HG03097 (cell line): ENCODE measurements at regions not wholly inside any gene's neighbourhood (a gene's known extent, or its start where the extent isn't known, plus 50 kb on each side); places are given as distances from the start of the nearest gene placed in this dataset.

Source experiments
- ATAC-seq: cut with Tn5 transposase; IDR thresholded peaks from one replicate; pipeline ENCODE4 v1.9.1; 2021; ENCODE audit not compliant: unreplicated experiment, low FRiP score

DNA sequence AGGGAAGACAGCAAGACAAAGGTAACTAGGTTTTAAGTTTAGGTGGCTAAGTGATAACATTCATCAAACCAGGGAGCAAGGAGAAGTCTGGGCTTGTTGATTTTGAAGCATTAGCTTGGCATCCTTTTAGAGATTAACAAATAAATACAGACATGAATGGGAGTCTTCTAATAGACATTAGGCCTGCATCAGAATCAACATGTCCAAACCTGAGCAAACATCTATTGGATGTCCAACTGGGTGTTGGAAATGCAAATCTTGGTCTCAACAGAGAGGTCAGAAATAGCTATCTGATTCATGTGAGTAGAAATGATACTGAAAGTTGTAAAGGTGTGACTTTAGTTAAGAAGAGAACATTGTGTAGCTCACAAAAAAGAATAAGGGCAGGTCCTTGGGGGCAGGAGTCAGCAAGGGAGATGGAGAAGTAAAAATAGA is 85.5 kb upstream of the RND3 start:
- peak; percentile 83 for ATAC-seq

DNA sequence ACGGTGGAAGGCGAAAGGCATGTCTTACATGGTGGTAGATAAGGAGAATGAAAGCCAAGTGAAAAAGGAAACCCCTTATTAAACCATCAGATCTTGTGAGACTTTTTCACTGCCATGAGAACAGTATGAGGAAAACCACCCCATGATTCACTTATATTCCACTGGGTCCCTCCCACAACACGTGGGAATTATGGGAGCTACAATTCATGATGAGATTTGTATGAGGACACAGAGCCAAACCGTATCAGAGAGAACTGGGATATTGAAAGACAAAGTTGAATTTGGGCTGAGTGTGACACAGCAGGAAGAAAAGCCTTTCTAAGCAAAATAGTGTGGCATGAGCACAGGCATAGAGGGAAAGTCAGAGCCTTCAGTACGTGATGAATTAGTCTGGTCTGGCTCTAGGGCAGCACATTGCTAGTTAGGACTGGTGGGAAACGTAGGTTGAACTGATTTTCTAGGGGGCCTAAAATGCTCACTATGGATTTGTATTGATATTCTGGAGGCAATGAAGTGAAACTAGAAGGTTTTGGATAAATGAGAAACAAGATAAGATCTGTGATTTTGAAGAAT is 84.8 kb upstream of the RND3 start:
- no peak for ATAC-seq

DNA sequence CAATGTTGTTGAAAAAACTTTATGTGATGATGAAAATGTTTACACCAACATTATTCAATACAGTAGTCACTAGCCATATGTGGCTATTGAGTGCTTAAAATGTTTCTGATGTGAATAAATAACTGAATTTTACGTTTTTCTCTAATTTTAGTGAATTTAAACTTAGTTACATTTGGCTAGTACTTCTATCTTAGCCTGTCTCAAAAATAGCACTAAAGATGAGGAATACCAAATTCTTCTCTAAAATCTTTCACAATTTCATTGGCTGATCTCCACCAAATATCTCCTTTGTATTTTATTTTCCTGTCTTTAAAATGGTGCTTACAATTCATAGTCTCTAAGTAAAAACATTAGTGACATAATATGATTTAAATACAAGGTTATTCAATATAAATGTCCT is 83.7 kb upstream of the RND3 start:
- no peak for ATAC-seq

DNA sequence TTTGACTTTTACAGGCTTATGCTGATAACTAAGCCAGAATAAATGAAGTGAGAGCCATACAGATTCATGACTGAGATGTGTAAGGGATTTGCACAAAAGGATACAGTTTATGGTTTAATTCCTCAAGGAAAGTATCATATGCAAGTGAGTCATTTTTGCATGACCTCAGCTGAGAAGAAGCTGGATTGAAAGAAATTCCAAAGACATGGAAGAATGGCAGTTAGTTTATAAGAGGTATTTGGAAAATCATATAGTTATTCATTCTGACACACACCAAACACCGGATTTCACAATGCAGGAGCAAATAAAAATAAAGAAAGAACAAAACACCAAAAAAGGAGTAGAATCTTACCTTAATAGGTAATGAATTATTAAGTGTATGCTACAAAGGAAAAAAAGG is 83.2 kb upstream of the RND3 start:
- ATAC-seq, result no peak

DNA sequence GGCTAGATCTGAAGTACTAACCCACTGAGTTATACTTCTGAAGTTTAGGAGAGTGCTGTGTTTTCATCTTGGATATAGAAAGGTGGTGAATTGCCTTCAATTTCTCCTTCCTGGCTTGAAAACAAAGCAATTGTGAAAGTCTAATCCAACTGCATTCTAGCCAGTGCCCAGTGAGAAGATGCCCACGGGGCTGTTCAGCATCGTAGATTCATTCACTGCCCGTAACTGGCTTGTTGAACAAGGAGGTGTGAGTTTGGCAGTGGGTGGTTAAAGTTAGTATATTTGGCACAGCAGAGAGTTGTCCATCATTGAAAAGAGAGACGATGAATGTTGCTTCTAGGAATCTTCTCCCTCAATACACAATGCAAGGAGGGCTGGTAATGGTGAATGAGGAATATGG is 82.3 kb upstream of the RND3 start:
- ATAC-seq, result no peak

DNA sequence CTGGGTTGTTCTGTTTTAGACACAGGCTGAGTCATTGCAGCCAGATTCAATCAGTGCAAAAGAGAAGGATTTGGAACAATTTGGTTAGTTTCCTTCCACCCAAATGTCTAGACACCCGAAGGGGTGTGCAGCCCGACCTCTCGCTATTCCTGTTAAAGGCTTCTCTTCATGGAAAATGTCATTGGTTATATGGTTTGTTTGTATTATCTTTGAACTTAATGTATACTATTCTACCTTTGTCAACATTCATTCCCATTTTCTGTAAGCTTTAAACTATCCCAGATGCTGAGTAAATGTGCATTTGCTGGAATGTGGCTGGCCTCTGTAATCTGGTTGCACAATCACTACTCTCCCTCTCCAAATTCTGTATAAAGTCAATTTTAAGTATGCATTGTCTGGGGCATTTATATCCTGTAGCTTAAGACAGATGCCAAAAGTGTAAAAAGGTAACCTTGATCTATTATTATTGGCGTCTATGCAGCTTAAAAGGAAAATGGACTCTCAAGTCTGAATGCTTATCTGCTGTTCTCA is 80.4 kb upstream of the RND3 start:
- no peak for ATAC-seq

DNA sequence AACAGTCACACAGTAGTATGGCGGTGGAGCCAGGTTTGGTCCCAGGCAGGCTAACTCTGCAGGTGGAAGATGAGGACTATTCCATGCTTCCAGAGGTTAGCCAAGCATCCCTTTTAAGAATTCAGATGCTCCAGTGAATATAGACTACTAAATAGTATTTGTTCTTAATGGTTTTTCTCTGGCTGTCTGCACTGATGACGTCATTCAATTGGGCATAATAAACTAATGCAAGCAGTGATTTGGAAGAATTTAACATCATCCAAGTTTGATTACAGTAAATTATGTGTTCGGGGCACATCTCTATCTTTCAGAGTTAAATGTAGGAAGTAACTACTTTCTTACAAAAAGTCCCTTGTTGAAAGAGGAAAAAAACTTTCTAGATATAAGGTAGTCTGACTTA is 78.8 kb upstream of the RND3 start:
- ATAC-seq, result no peak

DNA sequence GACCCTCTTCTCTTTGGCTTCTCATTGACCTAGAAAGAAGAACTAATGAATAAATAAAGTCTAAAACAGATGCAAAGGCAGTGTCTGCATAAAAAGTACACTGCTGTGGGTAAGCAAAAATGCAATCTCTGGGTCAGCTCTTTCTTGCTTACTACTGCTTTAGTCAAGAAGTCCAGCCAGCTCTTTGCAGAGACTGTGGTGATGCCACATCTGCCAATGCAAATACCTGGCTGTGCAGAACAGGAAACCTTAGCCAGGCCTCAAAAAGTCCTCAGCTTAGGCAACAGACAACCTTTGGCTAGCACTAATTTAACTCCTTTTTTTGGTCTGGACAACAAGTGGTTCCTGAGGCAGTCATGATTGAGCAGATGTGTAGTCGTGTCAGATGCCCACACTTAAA is 73.6 kb upstream of the RND3 start:
- ATAC-seq, result no peak

DNA sequence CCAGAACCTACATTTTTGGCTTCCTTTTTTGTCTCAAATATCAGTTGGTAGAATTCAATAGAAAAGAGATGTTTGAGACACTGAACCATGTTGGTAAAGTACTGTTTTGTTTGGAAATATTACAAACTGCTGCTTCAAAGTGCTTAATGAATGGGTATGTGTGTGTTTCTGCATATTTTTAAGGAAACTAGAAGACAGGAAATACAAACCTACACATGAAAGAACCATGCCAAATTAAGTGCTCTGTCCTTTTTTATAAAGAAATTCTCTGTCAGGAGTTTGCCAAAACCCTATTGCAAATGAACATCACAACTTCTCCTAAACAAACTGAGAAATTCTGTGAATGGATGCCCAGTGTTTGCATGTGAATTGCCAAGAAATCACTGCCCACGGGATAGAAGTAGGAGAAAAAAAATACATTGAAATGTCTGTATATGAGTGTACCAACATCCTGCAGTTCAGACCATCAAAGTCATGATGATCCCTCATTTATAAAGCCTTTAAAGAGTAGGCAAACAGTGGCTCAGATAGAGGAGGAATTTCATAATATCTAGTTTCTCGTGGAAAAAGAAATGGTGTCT is 69.6 kb upstream of the RND3 start:
- no peak for ATAC-seq

DNA sequence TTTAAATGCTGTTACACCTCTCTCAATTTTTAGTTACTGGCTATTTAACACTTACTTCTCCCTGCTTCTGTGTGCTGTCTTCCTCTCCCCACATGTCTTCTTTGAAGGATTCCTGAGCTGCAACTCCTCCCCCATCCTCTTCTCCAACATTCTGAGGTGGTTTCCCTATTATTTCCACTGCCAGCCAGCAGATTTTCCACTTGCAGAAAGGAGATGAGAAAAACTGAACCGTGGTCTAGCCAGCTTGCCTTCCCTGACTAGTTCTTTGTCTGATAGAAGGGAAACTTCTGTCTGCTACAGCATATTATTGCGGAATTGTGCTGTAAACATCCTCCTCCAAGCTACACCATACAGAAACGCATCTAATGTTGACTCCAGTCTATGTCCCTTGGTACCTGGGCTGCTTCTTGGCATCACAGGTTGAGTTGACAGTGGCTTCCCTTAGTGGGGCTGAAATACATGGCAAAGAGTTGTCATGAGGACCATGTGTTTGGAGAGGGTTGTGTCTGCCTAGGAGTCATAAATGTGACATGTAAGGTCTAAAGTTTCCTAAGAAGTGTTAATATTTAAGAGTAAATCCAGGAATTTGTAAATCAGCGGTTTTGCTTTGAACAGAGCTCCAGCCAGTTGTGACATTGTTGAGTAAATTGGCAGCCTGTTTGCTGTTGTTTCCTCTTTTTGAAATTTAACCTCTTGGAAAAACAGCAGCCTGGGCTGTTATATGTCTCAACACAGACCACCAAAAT is 68.3 kb upstream of the RND3 start:
- ATAC-seq, result no peak

DNA sequence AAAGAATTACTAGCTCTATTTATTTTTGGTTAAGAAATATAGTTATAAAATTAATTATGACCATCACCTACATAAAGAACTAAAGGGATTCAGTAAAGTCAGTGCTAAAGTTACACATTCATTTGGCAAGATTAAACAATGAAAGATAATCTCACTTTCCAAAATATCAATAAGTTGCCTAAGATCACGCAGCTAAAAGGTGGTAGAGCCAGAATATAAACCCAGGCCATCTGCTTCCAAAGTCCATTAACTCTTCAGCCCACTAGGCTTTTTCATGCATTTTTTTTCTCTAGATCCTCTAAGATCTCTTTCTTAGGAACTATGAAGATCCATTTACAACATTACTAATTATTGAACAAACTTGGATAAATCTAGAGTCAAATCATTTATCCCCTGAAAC is 66.6 kb upstream of the RND3 start:
- ATAC-seq, result no peak

DNA sequence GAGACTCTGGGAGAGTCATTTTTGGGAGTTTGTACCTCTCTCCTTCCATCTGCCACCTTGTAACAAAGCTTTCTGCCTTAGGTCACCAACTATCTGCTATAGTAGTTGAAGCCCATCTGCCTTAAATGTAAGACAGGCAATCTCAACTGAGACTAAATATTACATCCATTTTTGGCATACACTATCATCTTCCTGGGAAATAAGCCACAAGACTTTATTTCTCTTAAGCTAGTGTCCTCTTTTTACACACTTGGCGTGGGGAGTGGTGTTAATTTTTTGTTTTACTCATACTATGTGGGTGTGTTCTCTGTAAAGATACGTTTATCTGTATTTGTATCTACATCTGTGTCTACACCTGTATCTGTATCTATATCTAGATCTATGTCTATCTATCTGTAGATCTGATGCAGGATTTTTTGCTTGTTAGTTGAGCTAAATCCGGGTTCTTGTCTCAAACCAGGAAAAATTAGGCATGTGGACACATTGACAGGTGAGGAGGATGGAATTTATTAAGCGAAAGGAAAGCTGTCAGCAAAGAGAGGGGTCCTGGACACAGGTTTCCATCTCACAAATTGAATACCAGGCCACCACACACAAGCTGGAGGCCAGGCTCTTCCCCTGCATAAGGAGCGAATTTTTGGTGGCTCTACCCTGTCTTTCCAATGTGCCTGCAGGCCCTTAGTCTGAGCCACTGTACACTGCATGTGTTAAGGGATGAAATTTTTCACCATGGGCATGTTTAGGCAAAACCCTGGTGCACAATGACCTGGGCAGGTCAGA is 64.8 kb upstream of the RND3 start:
- no peak for ATAC-seq

DNA sequence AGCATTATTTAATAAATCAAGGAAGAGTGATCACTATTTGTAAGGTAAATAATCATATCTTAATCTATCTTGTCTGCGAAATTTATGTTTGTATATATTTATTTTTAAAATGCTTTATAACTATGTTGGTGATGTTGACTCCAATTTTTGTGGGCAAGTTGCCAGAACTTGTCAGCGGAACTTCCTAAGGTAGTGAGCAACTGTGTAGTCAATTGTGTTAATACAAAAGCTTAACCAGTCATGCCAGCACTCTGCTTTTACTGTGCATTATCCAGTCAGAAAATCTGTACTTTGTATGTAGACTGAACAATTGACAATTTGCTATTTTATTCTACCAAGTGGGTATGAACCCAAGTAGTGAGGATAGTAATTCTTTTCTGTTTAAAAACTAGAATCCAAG is 61.9 kb upstream of the RND3 start:
- no peak for ATAC-seq

DNA sequence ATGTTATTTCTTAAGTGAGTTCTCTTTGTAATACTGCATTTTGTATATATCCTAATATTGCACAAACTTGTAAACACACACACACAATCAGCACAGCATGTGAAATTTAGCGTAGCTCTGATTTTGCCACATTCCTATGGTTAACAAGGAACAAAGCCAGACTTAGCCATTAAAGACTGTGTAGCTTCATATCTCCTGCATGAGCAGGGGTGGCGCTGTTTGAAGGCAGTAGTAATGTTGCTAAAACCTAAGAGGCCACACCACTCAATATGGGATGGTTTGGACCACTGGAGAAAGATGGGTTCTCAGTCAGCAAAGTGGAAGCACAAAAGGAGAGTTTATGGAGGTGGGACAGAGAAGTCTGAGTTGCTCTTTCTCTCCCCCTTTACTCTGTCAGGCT is 61.1 kb upstream of the RND3 start:
- no peak for ATAC-seq

DNA sequence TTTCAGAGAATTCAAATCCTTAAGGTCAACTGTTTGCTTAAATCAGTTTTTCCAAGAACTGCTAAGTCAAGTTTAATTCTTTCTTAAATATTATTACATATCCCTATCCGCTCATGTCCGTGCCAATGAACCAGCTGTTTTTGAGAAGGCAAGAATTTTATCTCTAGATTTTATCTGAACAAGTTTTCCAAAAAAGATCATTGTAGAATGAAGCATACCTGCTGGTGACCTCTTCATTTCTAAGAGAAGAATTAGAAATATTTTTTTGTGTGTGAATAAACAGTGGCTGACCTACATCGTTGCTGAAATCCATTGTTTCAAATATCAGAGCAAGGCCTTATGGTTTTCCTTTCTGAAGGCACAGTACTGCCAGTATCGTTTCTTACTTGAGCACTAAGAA is 58.4 kb upstream of the RND3 start:
- ATAC-seq, result no peak

DNA sequence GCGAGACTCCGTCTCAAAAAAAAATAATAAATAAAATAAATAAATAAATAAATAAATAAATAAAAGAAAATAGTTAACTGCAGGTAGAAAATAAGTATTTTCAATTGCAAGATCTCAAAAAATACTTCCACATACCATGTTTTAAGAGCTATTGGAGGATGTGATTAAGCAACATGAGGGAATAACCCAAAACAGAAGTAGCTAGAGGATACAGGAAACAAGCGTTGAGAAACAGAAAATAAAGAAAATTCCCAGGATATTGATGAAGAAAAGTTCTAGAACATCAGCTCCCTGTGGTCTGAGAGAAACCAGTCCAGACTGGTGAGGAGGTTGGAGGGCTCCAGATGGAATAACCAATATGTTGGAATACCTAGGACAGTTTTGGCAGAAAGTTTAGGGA is 57.3 kb upstream of the RND3 start:
- ATAC-seq, result no peak

DNA sequence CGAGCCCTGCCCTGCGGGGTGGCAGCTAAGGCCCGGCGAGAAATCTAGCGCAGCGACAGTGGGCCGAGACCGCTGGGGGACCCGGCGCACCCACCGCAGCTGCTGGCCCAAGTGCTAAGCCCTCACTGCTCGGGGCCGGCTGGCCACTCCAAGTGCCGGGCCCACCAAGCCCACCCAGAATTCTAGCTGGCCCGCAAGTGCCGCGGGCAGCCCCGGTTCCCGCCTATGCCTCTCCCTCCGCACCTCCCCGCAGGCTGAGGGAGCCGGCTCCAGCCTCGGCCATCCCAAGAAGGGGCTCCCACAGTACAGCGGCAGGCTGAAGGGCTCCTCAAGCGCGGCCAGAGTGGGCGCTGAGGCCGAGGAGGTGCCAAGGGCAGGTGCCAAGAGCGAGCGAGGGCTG is 55.2 kb upstream of the RND3 start:
- no peak for ATAC-seq

DNA sequence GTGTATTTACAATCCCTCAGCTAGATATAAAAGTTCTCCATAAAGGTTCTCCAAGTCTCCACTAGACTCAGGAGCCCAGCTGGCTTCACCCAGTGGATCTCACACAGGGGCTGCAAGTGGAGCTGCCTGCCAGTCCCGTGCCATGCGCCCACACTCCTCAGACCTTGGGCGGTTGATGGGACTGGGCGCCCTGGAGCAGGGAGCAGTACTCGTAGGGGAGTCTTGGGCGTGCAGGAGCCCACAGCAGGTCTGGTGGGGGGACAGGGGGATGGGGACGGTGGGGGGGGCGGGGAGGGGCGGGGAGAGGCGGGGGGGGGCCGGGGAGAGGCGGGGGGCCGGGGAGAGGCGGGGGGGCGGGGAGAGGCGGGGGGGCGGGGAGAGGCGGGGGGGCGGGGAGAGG is 54.7 kb upstream of the RND3 start:
- no peak for ATAC-seq

DNA sequence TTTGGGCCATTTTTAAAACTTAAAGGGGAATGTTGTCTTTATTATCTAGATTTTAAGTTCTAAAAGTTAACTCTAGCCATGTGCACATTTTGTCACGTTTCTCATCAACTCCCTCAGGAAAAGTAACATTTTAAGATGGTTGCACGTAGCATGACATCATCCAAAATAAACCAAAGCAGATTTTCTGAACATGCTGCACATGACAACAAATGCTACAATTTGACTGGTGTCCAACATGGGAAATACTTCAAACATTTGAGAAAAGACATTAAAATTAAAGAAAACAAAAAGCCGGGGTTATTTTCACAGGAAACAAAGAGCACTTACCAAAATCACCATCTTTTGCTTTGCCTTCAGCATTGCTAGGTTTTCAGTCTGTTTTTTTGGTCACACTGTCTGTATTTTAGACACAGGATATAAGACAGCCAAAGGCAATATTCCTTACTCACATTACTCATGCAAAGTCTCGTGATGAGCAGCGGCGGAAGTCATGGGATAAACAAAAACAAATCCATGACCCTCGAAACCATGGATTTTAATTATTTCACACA is 51.3 kb upstream of the RND3 start:
- no peak for ATAC-seq
